ENCODE measurements at regions not wholly inside any gene's neighbourhood (a gene's known extent, or its start where the extent isn't known, plus 50 kb on each side); places are given as distances from the start of the nearest gene placed in this dataset.

- no TSS peak for BruUV-seq (replicated peaks)
- CTCF ChIA-PET, result no interaction called here
- H3K27me3 ChIP-seq (replicated peaks; ENCODE audit: insufficient read depth, low read depth, low read length, poor library complexity), result no peaks in the 10 kb centered on the region
- peaks cover 1% of the 10 kb centered on the region for H3K4me1 ChIP-seq (ENCODE audit: insufficient read depth, low read length, poor library complexity, severe bottlenecking)
- DNase-seq (ENCODE audit: low spot score), result no peak
- POLR2A ChIA-PET (ENCODE audit: low non-redundant PET), result no interaction called here
- no peaks in the 10 kb centered on the region for H3K36me3 ChIP-seq (ENCODE audit: insufficient read depth, low read length, poor library complexity, severe bottlenecking)
- peaks cover 5% of the 10 kb centered on the region for H3K9me3 ChIP-seq (ENCODE audit: low read depth, low read length, poor library complexity, severe bottlenecking)
- no peak overlapping the region for H3K4me3 ChIP-seq (ENCODE audit: low read depth, low read length, poor library complexity, severe bottlenecking)
- H3K27ac ChIP-seq (ENCODE audit: low read depth, low read length, poor library complexity, severe bottlenecking), result no peak overlapping the region
- intact Hi-C loops (cut with micrococcal nuclease; ENCODE audit: unreplicated experiment), result no loop called here
- TF ChIP-seq EZH2 (IDR thresholded peaks at IDR 0.05; ENCODE audit: borderline replicate concordance, low read depth, low read length, poor library complexity, severe bottlenecking) (no peak), CTCF (conservative IDR thresholded peaks at IDR 0.05; ENCODE audit: low read depth, low read length) (no peak)
Observed at GRCh38 chr1:106277786-106278185, 778.7 kb upstream of the PRMT6 start.

- no peaks in the 10 kb centered on the region for H3K4me1 ChIP-seq (ENCODE audit: insufficient read depth, low read length, poor library complexity, severe bottlenecking)
- no peaks in the 10 kb centered on the region for H3K36me3 ChIP-seq (ENCODE audit: insufficient read depth, low read length, poor library complexity, severe bottlenecking)
- CTCF ChIA-PET, result no interaction called here
- H3K4me3 ChIP-seq (ENCODE audit: low read depth, low read length, poor library complexity, severe bottlenecking), result no peak overlapping the region
- BruUV-seq (replicated peaks), result no TSS peak
- H3K27ac ChIP-seq (ENCODE audit: low read depth, low read length, poor library complexity, severe bottlenecking), result no peak overlapping the region
- TF ChIP-seq CTCF (conservative IDR thresholded peaks at IDR 0.05; ENCODE audit: low read depth, low read length) (no peak), EZH2 (IDR thresholded peaks at IDR 0.05; ENCODE audit: borderline replicate concordance, low read depth, low read length, poor library complexity, severe bottlenecking) (no peak)
- intact Hi-C loops (cut with micrococcal nuclease; ENCODE audit: unreplicated experiment), result no loop called here
- POLR2A ChIA-PET (ENCODE audit: low non-redundant PET), result no interaction called here
- H3K27me3 ChIP-seq (replicated peaks; ENCODE audit: insufficient read depth, low read depth, low read length, poor library complexity), result no peaks in the 10 kb centered on the region
- peaks cover 5% of the 10 kb centered on the region for H3K9me3 ChIP-seq (ENCODE audit: low read depth, low read length, poor library complexity, severe bottlenecking)
- DNase-seq (ENCODE audit: low spot score), result peak; percentile 8
Observed at GRCh38 chr1:106278716-106279115, 777.8 kb upstream of the PRMT6 start.

- POLR2A ChIA-PET (ENCODE audit: low non-redundant PET), result no interaction called here
- Histone ChIP-seq H3K4me3 (ENCODE audit: low read depth, low read length, poor library complexity, severe bottlenecking) (no peak overlapping the region), H3K36me3 (ENCODE audit: insufficient read depth, low read length, poor library complexity, severe bottlenecking) (no peaks in the 10 kb centered on the region), H3K4me1 (ENCODE audit: insufficient read depth, low read length, poor library complexity, severe bottlenecking) (no peaks in the 10 kb centered on the region), H3K9me3 (ENCODE audit: low read depth, low read length, poor library complexity, severe bottlenecking) (no peaks in the 10 kb centered on the region), H3K27ac (ENCODE audit: low read depth, low read length, poor library complexity, severe bottlenecking) (no peak overlapping the region), H3K27me3 (replicated peaks; ENCODE audit: insufficient read depth, low read depth, low read length, poor library complexity) (no peaks in the 10 kb centered on the region)
- no peak for DNase-seq (ENCODE audit: low spot score)
- no TSS peak for BruUV-seq (replicated peaks)
- CTCF ChIA-PET, result no interaction called here
- no peak for TF ChIP-seq EZH2 (IDR thresholded peaks at IDR 0.05; ENCODE audit: borderline replicate concordance, low read depth, low read length, poor library complexity, severe bottlenecking)
- no peak for TF ChIP-seq CTCF (conservative IDR thresholded peaks at IDR 0.05; ENCODE audit: low read depth, low read length)
- intact Hi-C loops (cut with micrococcal nuclease; ENCODE audit: unreplicated experiment), result no loop called here
Observed at GRCh38 chr1:106289265-106289928, 767.1 kb upstream of the PRMT6 start.

All from A673 (cell line).